ENCODE measurements at regions not wholly inside any gene's neighbourhood (a gene's known extent, or its start where the extent isn't known, plus 50 kb on each side); places are given as distances from the start of the nearest gene placed in this dataset.

GRCh38 chr6:15904651-15905376 is 224.1 kb upstream of the MYLIP start:
- no CpG with 5 or more reads among the region's 6 CpGs for WGBS, 2 donors (ENCODE audit: extremely low coverage in 2 of 2, insufficient read length in 2 of 2, insufficient replicate concordance in 1 of 2)
- Histone ChIP-seq H3K79me1 (ENCODE audit: low read depth, low read length) (no peaks in the 10 kb centered on the region), H3K27ac (replicated peaks; ENCODE audit: low read length) (no peak overlapping the region)

GRCh38 chr6:15901141-15902115 is 227.5 kb upstream of the MYLIP start:
- H4K91ac ChIP-seq (ENCODE audit: low read depth, low read length, poor library complexity): no peak overlapping the region
- H3K4me1 ChIP-seq (ENCODE audit: control insufficient read depth in 2 of 2, insufficient read depth in 1 of 2, low read depth in 1 of 2, low read length in 2 of 2): no peaks in the 10 kb centered on the region
- H3K4me2 ChIP-seq (ENCODE audit: insufficient read depth, low read length, poor library complexity, severe bottlenecking): no peak overlapping the region
- H3K9ac ChIP-seq (ENCODE audit: low read depth, low read length, poor library complexity): no peak overlapping the region
- H2AFZ ChIP-seq (ENCODE audit: low read length): no peak overlapping the region
- H3K4me3 ChIP-seq (ENCODE audit: low read length in 2 of 2): no peak overlapping the region
- DNase-seq (ENCODE audit: low spot score): no peak
- no peak overlapping the region for H2BK15ac ChIP-seq (ENCODE audit: low read length)
- no peaks in the 10 kb centered on the region for H3K27me3 ChIP-seq (ENCODE audit: control insufficient read depth in 3 of 3, insufficient read depth in 3 of 3, low read depth in 1 of 3, low read length in 3 of 3)
- H3K23ac ChIP-seq (ENCODE audit: low read depth, low read length, poor library complexity): no peak overlapping the region
- H3K18ac ChIP-seq (ENCODE audit: low read length): no peak overlapping the region
- no peaks in the 10 kb centered on the region for H3K36me3 ChIP-seq (replicated peaks in 1 of 2; ENCODE audit: control insufficient read depth in 2 of 2, insufficient read depth in 2 of 2, low read length in 2 of 2)
- no peaks in the 10 kb centered on the region for H3K79me1 ChIP-seq (ENCODE audit: low read depth, low read length)
- H2BK5ac ChIP-seq (ENCODE audit: low read length): no peak overlapping the region
- no peak overlapping the region for H3K4ac ChIP-seq (ENCODE audit: low read length)
- WGBS, 2 donors (ENCODE audit: extremely low coverage in 2 of 2, insufficient read length in 2 of 2, insufficient replicate concordance in 1 of 2): no CpG with 5 or more reads among the region's 13 CpGs
- H2BK120ac ChIP-seq (ENCODE audit: low read depth, low read length): no peak overlapping the region
- H3K9me3 ChIP-seq (replicated peaks in 1 of 2; ENCODE audit: control insufficient read depth in 2 of 2, insufficient read depth in 1 of 2, low read depth in 1 of 2, low read length in 2 of 2): no peaks in the 10 kb centered on the region
- no peak overlapping the region for H3K14ac ChIP-seq (ENCODE audit: low read length)
- no peak overlapping the region for H2BK12ac ChIP-seq (ENCODE audit: low read length)
- H2AK5ac ChIP-seq (ENCODE audit: low read depth, low read length): no peak overlapping the region
- H3K27ac ChIP-seq (replicated peaks; ENCODE audit: low read length): no peak overlapping the region
- no peak overlapping the region for H4K8ac ChIP-seq (ENCODE audit: low read depth, low read length)

More at GRCh38 chr6:15904651-15905376, 224.1 kb upstream of the MYLIP start:
- no peak overlapping the region for H2BK120ac ChIP-seq (ENCODE audit: low read depth, low read length)
- no peak overlapping the region for H3K9ac ChIP-seq (ENCODE audit: low read depth, low read length, poor library complexity)
- H2AFZ ChIP-seq (ENCODE audit: low read length): no peak overlapping the region
- H2BK15ac ChIP-seq (ENCODE audit: low read length): no peak overlapping the region
- no peak overlapping the region for H2BK5ac ChIP-seq (ENCODE audit: low read length)
- no peak overlapping the region for H3K4ac ChIP-seq (ENCODE audit: low read length)
- H3K18ac ChIP-seq (ENCODE audit: low read length): no peak overlapping the region
- H3K4me1 ChIP-seq (ENCODE audit: control insufficient read depth in 2 of 2, insufficient read depth in 1 of 2, low read depth in 1 of 2, low read length in 2 of 2): no peaks in the 10 kb centered on the region
- no peak overlapping the region for H2BK12ac ChIP-seq (ENCODE audit: low read length)
- no peak for DNase-seq (ENCODE audit: low spot score)
- H2AK5ac ChIP-seq (ENCODE audit: low read depth, low read length): no peak overlapping the region
- no peak overlapping the region for H3K23ac ChIP-seq (ENCODE audit: low read depth, low read length, poor library complexity)
- no peak overlapping the region for H4K8ac ChIP-seq (ENCODE audit: low read depth, low read length)
- no peaks in the 10 kb centered on the region for H3K36me3 ChIP-seq (replicated peaks in 1 of 2; ENCODE audit: control insufficient read depth in 2 of 2, insufficient read depth in 2 of 2, low read length in 2 of 2)
- H3K9me3 ChIP-seq (replicated peaks in 1 of 2; ENCODE audit: control insufficient read depth in 2 of 2, insufficient read depth in 1 of 2, low read depth in 1 of 2, low read length in 2 of 2): no peaks in the 10 kb centered on the region
- no peak overlapping the region for H3K4me3 ChIP-seq (ENCODE audit: low read length in 2 of 2)
- H3K27me3 ChIP-seq (ENCODE audit: control insufficient read depth in 3 of 3, insufficient read depth in 3 of 3, low read depth in 1 of 3, low read length in 3 of 3): no peaks in the 10 kb centered on the region
- H4K91ac ChIP-seq (ENCODE audit: low read depth, low read length, poor library complexity): no peak overlapping the region
- H3K14ac ChIP-seq (ENCODE audit: low read length): no peak overlapping the region
- H3K4me2 ChIP-seq (ENCODE audit: insufficient read depth, low read length, poor library complexity, severe bottlenecking): no peak overlapping the region

GRCh38 chr6:15898693-15899092 is 230.2 kb upstream of the MYLIP start:
- H3K4ac ChIP-seq (ENCODE audit: low read length): no peak overlapping the region
- H3K23ac ChIP-seq (ENCODE audit: low read depth, low read length, poor library complexity): no peak overlapping the region
- H2BK15ac ChIP-seq (ENCODE audit: low read length): no peak overlapping the region
- no peak overlapping the region for H2AFZ ChIP-seq (ENCODE audit: low read length)
- H2BK12ac ChIP-seq (ENCODE audit: low read length): no peak overlapping the region
- H4K8ac ChIP-seq (ENCODE audit: low read depth, low read length): no peak overlapping the region
- H3K9ac ChIP-seq (ENCODE audit: low read depth, low read length, poor library complexity): no peak overlapping the region
- no peaks in the 10 kb centered on the region for H3K79me1 ChIP-seq (ENCODE audit: low read depth, low read length)
- H4K91ac ChIP-seq (ENCODE audit: low read depth, low read length, poor library complexity): no peak overlapping the region
- H3K27me3 ChIP-seq (ENCODE audit: control insufficient read depth in 3 of 3, insufficient read depth in 3 of 3, low read depth in 1 of 3, low read length in 3 of 3): no peaks in the 10 kb centered on the region
- no peaks in the 10 kb centered on the region for H3K4me1 ChIP-seq (ENCODE audit: control insufficient read depth in 2 of 2, insufficient read depth in 1 of 2, low read depth in 1 of 2, low read length in 2 of 2)
- DNase-seq (ENCODE audit: low spot score): no peak
- no peak overlapping the region for H3K4me2 ChIP-seq (ENCODE audit: insufficient read depth, low read length, poor library complexity, severe bottlenecking)
- H3K36me3 ChIP-seq (replicated peaks in 1 of 2; ENCODE audit: control insufficient read depth in 2 of 2, insufficient read depth in 2 of 2, low read length in 2 of 2): no peaks in the 10 kb centered on the region
- H3K9me3 ChIP-seq (replicated peaks in 1 of 2; ENCODE audit: control insufficient read depth in 2 of 2, insufficient read depth in 1 of 2, low read depth in 1 of 2, low read length in 2 of 2): no peaks in the 10 kb centered on the region
- no peak overlapping the region for H2AK5ac ChIP-seq (ENCODE audit: low read depth, low read length)
- WGBS, 2 donors (ENCODE audit: extremely low coverage in 2 of 2, insufficient read length in 2 of 2, insufficient replicate concordance in 1 of 2): no CpG with 5 or more reads among the region's 1 CpG
- H3K14ac ChIP-seq (ENCODE audit: low read length): no peak overlapping the region
- H3K18ac ChIP-seq (ENCODE audit: low read length): no peak overlapping the region
- H2BK5ac ChIP-seq (ENCODE audit: low read length): no peak overlapping the region
- H3K4me3 ChIP-seq (ENCODE audit: low read length in 2 of 2): no peak overlapping the region
- H2BK120ac ChIP-seq (ENCODE audit: low read depth, low read length): no peak overlapping the region
- H3K27ac ChIP-seq (replicated peaks; ENCODE audit: low read length): no peak overlapping the region
